ENCODE measurements at regions not wholly inside any gene's neighbourhood (a gene's known extent, or its start where the extent isn't known, plus 50 kb on each side); places are given as distances from the start of the nearest gene placed in this dataset.

DNA sequence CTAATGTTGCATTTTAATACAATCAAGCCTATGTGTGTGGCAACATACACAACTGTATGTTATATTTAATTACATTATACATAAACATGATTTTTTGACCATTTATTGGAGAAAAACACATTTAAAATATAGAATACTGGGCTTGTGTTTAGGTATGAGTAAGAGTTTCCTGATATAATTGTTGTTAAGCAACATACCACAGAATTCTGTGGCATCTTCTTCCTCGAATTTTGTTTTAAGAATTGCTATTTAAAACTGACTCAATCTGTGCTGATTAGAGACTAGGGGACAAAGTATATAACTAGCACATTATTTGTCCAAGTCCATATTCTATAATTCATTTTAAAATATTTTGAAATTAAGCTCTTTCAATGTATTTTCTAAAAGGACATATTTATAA lies 376.8 kb upstream of the THBS1 start:
- FAIRE-seq (no peak), DNase-seq (ENCODE audit: extremely low spot score, insufficient read length, low read depth) (no peak)

DNA sequence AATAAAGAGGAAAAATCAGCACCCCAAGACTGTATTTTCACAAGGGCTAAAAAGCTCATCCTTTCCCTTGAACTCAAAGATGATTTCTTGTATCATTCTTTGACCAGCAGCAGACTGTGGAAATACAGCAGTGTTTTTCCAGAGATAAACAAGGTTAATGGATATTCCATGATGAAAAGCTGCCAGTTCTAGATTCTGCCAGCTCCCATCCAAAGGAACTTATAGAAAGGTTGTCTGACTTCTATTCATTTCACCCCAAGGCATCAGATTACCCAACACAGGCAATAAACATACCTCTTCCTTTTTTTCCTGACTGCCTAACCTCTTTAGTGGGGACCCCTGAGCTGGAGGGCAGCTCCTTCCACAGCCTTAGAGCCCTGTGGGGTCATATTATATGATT lies 375.8 kb upstream of the THBS1 start:
- FAIRE-seq: no peak
- DNase-seq (ENCODE audit: extremely low spot score, insufficient read length, low read depth): no peak

DNA sequence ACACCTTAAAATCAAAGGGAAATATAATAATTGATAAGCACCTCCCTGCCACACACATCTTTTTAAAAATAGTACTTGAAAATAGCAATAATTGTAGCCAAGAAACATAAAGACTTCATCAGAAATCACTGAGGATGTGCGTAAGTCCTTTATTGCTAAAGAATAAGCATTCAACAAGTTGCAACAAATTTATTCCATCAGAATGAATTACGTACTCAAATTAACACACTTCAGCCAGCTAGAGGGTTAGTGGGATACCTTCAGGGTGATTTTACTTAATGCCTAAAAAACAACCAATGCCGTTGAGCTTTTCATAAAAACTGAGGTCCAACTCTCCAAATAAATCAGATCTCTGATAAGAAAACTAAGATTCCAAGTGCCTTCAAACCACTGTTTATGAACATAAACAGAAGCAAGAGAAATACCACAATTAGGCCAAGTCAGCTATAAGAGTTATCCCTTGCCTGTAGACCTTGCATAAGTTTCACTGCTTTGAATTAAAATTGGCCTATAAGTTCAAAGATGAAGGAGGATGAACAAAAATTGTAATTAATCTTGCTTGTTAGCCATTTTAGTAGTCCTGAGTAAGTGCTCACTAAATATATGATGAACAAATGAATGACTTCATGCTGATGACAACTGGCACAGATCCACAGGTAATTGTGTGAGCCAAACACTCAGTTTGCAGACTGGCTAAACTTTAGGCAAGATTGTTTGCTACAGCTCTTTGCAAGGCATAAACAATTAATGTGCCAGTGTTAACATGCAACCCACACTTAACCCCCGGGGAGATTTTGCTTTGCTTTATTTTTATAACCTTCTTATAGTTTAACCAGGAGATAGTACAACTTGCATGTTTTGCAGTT lies 375.1 kb upstream of the THBS1 start:
- FAIRE-seq: no peak
- no peak for DNase-seq (ENCODE audit: extremely low spot score, insufficient read length, low read depth)

DNA sequence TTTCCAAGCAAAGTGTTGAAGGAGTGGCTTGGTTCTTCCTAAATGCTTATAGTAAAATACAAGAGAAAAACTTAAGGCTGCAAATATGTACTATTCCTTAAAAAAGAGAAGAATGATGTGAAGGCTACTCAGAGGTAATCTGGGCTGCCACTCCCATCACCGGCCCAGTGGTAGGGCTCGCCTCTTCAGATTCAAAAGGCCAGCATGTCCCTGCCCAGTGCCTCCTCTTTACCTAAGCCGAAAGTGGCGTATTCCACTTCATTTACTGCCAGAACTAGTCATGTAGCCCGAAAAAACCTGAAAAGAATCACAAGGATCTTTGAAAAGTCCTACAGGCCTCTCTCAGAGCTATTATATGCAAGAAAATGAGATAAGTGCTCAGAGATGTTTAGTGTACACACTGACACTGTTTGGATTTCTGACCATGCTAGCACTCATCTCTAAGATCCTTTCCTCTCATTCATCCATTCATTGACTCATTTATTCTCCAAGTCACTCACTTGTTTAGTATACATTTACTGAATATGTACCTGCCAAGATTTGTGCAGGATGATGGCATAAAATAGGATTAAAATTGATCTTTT lies 373.3 kb upstream of the THBS1 start:
- FAIRE-seq (no peak), DNase-seq (ENCODE audit: extremely low spot score, insufficient read length, low read depth) (no peak)

DNA sequence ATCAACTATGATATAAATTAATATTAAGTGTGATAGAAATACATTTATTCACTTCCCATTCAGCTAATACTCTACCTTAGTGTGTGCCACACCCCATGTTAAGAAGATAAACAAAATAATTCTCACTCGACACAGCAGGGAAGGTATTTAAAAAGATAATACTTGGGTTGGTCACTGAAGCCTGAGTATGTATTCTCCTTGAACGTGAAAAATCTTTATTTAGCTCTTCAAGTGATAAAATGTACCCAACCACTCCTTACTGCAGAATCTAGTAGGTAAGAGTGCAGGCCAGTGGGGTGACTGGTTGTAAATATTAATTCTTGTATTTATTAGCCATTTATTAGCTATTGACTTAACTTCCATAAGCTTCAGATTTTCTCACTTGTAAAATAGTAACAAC lies 372.7 kb upstream of the THBS1 start:
- DNase-seq (ENCODE audit: extremely low spot score, insufficient read length, low read depth) (no peak), FAIRE-seq (no peak)

DNA sequence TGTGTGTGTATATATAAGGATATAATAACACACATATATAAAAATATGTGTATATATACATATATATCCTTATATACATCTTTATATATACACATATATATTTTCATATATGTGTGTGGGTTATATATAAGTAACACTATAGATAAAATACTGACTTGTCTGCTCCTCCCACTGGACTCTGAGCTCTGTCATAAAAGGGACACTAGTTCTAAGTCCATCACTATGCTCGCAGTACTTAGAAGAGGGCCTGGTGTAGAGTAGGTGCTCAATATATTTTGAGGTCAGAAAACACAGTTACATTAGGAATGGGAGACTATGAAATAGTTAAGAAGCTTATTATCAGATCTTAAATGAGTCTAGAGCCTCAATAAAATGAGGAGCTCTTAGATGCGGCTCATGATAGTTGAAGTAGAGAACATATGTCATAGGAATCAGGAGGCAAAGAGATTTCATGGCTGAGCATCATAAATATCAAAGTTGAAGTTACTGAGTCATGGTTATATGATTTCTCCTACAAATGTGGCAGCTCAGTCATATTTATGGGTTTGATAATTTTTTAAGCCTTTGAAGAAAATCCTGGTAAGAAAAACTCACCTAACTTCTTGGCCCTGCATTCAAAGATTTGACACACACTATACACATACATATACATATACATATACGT lies 371.2 kb upstream of the THBS1 start:
- DNase-seq (ENCODE audit: extremely low spot score, insufficient read length, low read depth): no peak
- no peak for FAIRE-seq

DNA sequence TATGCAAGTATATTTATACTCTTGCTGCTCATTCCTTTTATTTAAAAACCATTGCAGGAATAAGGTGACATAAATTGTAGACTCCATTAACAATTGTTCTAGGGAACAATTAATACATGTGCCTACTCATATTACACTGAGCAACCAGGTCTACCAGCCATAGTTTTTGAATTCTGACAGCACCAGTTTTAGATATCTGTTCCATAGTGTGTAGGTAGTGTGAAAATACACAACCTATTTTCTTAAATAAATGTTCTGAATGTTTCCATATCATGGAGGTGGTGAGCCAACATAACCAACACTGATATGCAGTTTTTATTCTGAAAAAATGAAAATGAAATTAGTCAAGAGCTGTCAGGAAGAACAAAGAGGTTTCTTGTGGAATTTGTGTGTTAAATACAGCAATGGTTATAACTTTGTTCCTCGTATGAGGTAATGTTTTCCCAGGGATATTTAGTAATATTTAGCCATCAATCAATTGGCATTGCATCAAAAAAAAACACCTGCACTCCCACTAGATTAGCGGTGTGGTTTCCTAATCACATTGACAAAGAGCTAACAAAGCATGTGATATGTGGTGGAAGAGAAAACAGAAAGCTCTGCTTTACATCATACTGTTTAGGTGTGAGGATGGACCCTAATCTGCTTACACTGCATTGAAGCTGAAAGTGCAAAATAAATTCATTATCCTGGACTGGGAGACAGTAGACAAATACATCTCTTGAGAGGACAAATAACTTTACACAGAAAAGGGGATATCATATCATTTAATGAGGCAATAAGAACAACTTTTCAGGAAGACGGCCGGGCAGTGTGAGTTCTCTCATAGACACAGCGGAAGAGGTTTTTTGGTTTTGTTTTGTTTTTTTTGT lies 369.5 kb upstream of the THBS1 start:
- FAIRE-seq: no peak
- DNase-seq (ENCODE audit: extremely low spot score, insufficient read length, low read depth): no peak

DNA sequence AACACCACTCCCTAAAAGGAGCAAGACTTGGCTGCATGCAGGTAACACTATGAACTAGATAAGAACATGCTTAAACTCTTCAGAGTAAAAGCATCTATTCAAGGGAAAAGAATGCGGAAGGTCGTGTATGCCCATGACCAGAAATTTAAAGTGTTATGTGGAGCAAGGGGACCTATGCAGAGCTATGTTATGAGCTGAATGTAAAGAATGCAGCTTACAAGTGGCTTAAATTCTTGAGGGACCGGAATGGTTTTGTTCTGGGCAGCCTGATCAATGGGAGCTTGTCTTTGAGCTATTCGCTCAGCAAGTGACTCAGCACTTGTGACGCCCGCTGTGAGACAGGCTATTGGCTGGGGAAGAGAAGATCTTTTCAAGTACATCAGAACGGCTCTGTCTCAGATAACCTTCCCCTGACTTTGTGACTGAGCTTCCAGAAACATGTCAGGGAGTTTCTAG lies 367.5 kb upstream of the THBS1 start:
- FAIRE-seq (no peak), DNase-seq (ENCODE audit: extremely low spot score, insufficient read length, low read depth) (no peak)

DNA sequence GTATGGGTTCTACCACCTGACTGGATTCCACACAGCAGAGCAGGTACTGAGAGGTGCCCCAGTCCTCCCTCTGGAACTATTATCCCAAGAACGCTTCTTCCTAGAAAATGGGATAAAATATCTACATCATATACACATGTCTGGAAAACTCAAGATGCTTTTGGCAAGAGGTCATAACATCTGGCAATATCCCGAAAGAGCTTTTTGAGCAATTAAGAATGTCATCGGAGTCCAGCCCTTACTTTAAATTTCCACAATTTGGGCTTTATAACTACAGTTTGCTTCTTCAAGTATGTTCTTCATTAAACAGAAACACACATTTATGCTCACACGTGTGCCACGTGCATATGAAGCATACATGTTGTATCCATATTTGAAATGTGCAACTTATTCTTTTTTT lies 365.9 kb upstream of the THBS1 start:
- no peak for FAIRE-seq
- DNase-seq (ENCODE audit: extremely low spot score, insufficient read length, low read depth): no peak

DNA sequence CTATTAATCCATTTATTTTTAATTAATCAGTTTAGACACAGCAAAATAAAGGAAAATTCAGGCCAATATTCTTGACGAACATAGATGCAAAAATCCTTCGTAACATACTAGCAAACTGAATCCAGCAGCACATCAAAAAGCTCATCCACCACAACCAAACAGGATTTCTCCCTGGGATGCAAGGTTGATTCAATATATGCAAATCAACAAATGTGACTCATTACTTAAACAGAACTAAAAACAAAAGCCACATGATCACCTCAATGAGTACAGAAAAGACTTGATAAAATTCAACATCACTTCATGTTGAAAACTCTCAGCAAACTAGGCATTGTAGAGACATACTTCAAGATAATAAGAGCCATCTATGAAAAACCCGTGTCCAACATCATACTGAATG lies 364.1 kb upstream of the THBS1 start:
- no peak for FAIRE-seq

DNA sequence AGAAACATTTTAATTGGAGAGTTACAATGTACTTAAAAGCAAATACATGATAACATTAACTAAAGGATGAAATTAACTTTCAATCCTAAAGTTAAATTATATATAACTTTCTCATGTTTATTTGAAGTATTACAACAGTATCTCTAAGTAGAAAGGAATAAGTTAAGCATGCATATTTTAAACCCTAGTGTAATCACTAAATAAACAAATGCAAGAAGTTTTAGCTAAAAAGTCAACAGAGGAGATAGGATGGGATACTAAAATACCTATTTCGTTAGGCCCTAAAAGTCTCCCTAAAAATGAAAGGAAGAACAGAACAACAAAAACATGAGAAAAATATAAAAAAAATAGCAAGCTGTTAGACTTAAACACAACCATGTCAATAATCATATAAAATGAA lies 361.3 kb upstream of the THBS1 start:
- no peak for DNase-seq (ENCODE audit: extremely low spot score, insufficient read length, low read depth)
- no peak for FAIRE-seq

More for the DNA sequence above, 364.1 kb upstream of the THBS1 start:
- no peak for DNase-seq (ENCODE audit: extremely low spot score, insufficient read length, low read depth)

DNA sequence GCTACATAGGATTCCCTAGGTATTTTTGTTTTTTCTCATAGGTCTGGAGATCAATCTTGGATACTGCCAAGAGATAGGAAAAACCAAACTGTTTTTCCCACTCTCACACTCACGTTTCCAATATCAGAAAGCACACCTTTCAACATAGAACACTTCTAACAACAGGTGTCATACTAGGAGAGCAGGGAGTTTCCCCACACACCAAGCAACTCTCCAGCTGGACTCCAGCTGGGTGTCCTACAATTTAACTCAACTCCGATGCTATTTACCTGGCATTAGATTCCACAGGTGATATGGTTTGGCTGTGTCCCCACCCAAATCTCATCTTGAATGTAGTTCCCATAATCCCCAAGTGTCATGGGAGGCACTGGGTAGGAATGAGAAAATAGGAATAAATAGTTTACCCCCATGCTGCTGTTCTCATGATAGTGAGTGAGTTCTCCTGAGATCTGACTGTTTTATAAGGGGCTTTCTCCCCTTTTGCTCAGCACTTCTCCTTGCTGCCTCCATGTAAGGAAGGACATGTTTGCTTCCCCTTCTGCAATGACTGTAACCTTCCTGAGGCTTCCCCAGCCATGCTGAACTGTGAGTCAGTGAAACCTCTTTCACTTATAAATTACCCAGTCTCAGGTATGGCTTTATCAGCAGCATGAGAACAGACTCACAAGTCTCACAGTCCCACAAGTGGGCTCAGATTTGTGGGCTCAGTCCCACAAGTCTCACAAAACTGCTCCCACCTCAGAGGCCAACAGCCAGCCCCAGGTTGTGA lies 354.5 kb upstream of the THBS1 start:
- DNase-seq (ENCODE audit: extremely low spot score, insufficient read length, low read depth) (no peak), FAIRE-seq (no peak)

DNA sequence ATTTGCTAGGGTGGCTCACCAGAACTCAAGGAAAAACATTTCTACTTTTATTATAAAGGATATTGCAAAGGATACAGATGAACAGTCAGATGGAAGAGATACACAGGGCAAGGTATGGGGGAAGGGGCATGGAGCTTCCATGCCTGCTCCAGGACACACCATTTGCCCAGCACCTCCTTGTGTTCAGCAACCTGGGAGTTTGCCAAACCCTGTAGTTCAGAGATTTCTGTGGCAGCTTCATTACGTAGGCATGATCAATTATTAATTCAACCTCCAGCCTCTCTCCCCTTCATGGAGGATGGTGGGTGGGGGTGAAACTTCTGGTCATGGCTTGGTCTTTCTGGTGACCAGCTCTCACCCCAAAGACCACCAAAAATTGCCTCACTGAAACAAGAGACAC lies 353.9 kb upstream of the THBS1 start:
- FAIRE-seq: no peak

DNA sequence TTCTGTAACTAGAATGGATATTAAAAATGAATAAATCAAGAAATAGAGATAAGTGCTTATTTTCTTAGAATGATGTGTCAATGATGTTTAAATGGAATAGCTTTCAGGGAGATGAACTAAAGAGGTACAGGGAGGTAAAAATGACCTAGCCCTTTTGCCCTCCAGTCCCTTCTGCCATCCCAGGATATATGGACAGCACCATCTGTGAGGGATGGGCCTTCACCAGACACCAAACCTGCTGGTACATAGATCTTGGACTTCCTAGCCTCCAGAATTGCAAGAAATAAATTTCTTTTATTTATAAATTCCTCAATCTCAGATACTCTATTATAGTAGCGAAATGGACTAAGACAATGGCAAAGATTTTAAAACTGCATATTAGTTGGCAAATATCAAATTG lies 352.0 kb upstream of the THBS1 start:
- no peak for FAIRE-seq
- DNase-seq (ENCODE audit: extremely low spot score, insufficient read length, low read depth): no peak

More for the DNA sequence above, 353.9 kb upstream of the THBS1 start:
- DNase-seq (ENCODE audit: extremely low spot score, insufficient read length, low read depth): no peak

DNA sequence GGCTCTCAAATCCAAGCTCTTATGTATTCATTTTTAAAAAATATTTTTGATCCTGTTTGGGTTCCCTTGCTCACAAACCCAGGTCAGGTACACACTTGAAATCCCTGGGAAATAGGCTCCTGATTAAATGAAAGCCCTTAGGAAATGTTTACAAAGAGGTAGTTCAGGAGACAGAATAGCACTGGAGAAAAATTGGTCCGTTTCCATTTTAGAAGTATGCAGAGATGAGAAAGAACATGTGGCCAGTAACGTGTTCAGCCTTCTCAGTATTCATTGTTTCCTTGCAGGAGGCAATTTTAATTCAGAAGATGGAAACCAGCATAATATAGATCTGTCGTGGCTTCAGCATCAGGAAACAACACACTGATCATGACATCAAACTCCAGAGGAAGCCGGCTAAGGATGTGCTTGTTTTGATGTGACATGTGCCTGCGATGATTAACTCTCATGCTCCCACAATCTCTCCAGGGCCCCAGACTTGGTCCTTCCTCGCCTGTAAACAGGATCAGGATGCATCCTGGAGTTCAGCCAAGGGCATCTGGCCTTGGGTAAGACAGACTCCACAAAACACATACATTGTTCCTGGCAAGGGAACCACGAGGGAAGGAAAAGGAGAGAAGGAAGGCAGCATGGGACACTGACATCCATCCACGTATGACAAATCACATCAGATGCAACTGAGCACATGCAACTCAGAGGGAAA lies 350.5 kb upstream of the THBS1 start:
- FAIRE-seq (no peak), DNase-seq (ENCODE audit: extremely low spot score, insufficient read length, low read depth) (no peak)

DNA sequence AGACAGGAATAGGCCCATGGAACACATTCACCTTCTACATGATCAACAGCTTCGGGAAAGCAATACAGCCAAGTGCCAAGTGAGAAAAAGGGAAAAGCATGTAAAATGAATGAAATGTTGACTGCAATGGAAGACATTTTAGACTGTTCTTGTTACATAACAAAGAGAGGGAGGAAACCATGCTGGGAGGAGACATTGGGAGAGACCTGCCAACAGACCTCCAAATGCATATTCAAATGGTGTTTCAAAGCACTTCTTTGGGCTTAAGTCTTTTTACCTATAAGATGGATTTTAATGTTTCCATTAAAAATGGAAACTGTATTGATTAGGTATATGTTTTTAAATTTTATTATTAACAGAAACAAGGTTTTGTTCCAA lies 350.0 kb upstream of the THBS1 start:
- FAIRE-seq (no peak), DNase-seq (ENCODE audit: extremely low spot score, insufficient read length, low read depth) (no peak)

DNA sequence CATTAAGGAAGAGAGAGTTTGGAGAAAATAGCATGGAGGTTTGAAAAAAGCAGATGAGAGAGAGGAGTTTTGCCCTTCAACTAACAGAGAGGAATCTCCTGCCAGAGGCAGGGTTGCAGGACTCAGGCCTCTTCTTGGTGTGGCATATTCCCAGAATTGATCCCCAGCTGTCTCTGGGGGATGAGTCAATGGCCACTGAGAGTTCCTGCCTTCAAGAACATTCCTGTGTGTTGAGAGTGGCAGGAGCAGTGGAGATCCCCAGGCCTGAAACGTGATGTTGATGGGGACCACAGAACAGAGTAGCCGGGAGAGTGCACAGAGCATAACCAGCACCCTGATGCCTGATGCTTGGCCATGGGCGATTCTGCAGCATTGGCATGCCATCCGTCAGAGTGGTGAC lies 348.4 kb upstream of the THBS1 start:
- DNase-seq (ENCODE audit: extremely low spot score, insufficient read length, low read depth) (no peak), FAIRE-seq (no peak)

DNA sequence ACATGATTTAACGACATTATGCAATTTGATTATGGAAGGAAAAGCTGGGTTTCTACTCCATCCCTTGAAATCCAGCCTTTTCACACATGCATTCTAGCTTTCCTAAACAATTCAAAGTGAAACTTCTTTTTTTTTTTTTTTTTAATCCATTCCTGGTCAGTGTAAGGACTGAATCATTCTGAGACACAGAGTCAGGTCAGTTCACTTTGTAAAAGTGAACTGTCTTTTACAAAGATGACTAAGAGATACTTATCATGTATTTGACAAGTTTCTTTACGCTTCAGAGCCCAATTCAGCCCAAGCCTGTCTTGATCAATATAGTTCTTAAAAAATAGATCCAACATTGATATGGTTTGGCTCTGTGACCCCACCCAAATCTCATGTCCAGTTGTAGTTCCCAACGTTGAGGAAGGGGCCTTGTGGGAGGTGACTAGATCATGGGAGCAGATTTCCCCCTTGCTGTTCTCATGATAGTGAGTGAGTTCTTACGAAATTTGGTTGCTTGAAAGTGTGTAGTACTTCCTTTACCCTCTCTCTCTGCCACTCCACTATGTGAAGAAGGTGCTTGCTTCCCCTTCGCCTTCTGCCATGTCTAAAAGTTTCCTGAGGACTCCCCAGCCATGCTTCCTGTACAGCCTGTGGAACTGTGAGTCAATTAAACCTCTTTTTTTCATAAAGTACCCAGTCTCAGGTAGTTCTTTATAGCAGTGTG lies 345.6 kb upstream of the THBS1 start:
- no peak for FAIRE-seq
- no peak for DNase-seq (ENCODE audit: extremely low spot score, insufficient read length, low read depth)

All from GM18507 (cell line).